ENCODE measurements at regions not wholly inside any gene's neighbourhood (a gene's known extent, or its start where the extent isn't known, plus 50 kb on each side); places are given as distances from the start of the nearest gene placed in this dataset.

DNA sequence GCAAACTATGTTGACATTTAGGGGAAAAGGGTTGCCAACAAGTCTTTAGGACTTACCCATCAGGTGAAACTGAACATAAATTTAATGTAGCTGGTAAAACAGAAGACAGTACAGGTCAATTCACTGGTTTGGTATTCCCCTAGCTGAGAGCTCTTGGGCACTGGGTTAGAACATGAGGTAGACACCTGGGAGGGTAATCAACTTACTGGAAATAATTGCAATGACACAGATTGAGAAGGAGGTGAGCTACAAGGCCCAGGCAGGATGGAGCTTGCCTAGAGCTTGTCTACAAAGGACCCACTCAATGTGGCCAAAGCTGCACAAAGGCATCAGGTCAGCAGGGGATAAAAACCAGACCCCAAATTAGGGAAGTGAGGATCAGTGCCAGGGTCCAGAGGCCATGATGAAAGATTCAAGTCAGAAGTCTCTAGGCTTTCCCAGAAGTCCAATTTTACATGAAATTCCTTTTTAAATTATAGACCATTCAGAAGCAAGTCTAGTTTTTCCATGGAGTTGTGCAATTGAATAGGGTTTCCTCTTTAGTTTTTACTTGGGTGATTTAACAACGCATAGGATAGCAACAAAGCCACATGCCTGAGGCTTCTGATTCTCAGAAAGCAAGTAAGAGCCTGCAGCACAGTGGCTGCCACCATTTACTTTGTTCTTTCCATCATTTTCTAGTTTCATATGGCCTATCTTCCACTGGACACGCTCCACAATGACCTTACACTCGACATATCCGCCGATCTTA lies 194.0 kb downstream of the NDFIP2 start:
- no peak for TF ChIP-seq FOXP2 (optimal IDR thresholded peaks at IDR 0.05; ENCODE audit: borderline replicate concordance, extremely low read depth, extremely low read length, insufficient read depth)
- TF ChIP-seq POLR2AphosphoS5 (IDR thresholded peaks at IDR 0.05; ENCODE audit: low read depth, low read length): no peak
- no peak for TF ChIP-seq SIN3A (IDR thresholded peaks at IDR 0.05; ENCODE audit: borderline replicate concordance, insufficient read depth, low read length)

DNA sequence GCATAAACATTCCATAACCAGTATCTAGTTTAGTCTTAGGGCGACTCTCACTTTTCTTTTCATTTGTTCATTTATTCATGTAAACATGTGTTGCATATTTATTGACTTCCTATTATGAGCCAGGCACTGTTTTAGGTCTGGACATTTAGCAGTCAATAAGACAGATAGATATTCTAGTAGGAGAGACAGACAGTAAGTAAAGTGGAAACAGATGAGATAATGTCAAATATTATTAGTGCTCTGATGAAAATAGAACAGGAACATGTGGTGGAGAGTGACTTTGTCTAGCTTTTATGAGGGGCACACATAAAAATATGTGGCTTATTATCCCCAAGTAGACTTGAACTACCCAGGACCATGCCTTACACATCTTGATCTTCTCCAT lies 193.0 kb downstream of the NDFIP2 start:
- TF ChIP-seq FOXP2 (optimal IDR thresholded peaks at IDR 0.05; ENCODE audit: borderline replicate concordance, extremely low read depth, extremely low read length, insufficient read depth) (no peak), SIN3A (IDR thresholded peaks at IDR 0.05; ENCODE audit: borderline replicate concordance, insufficient read depth, low read length) (no peak), POLR2AphosphoS5 (IDR thresholded peaks at IDR 0.05; ENCODE audit: low read depth, low read length) (no peak), TAF1 (IDR thresholded peaks at IDR 0.05; ENCODE audit: borderline replicate concordance, insufficient read depth, low read length) (no peak)
- TF ChIP-seq, protein P1, sequence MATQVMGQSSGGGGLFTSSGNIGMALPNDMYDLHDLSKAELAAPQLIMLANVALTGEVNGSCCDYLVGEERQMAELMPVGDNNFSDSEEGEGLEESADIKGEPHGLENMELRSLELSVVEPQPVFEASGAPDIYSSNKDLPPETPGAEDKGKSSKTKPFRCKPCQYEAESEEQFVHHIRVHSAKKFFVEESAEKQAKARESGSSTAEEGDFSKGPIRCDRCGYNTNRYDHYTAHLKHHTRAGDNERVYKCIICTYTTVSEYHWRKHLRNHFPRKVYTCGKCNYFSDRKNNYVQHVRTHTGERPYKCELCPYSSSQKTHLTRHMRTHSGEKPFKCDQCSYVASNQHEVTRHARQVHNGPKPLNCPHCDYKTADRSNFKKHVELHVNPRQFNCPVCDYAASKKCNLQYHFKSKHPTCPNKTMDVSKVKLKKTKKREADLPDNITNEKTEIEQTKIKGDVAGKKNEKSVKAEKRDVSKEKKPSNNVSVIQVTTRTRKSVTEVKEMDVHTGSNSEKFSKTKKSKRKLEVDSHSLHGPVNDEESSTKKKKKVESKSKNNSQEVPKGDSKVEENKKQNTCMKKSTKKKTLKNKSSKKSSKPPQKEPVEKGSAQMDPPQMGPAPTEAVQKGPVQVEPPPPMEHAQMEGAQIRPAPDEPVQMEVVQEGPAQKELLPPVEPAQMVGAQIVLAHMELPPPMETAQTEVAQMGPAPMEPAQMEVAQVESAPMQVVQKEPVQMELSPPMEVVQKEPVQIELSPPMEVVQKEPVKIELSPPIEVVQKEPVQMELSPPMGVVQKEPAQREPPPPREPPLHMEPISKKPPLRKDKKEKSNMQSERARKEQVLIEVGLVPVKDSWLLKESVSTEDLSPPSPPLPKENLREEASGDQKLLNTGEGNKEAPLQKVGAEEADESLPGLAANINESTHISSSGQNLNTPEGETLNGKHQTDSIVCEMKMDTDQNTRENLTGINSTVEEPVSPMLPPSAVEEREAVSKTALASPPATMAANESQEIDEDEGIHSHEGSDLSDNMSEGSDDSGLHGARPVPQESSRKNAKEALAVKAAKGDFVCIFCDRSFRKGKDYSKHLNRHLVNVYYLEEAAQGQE (IDR thresholded peaks at IDR 0.05; ENCODE audit: insufficient read depth in 1 of 2, low read depth in 2 of 2, low read length in 2 of 2): no peak

DNA sequence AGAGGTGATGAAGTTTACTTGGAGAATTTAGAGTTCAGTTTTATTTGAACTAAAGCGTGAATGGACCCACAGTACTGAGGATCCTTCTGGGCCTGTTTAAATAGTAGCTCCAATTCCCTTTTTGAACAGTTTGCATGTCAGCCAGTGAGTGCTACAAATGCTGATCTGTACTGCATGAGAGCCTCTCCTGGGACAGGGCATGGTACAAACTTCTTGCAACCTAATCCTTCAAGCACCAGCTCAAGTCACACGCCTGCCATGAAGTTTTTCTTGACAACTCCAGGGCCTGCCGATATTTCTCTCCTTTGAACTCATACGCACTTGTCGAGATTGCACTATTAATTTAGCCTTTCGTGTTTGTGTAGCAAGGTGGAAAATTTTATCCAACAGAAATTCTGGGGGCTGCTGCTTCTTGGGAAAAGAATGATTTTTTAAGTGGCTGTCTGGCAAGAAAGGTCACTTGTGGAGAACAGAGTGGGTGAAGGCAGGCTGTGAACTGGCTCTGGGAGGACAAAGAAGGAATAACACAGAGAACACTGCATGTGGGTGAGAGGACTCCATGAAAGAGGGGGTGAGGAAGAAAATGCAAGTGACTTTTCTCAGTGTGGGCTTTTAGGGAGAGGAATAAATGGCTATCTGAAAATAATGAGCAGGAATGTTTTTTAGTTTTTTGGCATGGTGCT lies 192.5 kb downstream of the NDFIP2 start:
- TF ChIP-seq TAF1 (IDR thresholded peaks at IDR 0.05; ENCODE audit: borderline replicate concordance, insufficient read depth, low read length) (no peak), SIN3A (IDR thresholded peaks at IDR 0.05; ENCODE audit: borderline replicate concordance, insufficient read depth, low read length) (no peak), POLR2AphosphoS5 (IDR thresholded peaks at IDR 0.05; ENCODE audit: low read depth, low read length) (no peak), FOXP2 (optimal IDR thresholded peaks at IDR 0.05; ENCODE audit: borderline replicate concordance, extremely low read depth, extremely low read length, insufficient read depth) (no peak)
- TF ChIP-seq, protein P1 (IDR thresholded peaks at IDR 0.05; ENCODE audit: insufficient read depth in 1 of 2, low read depth in 2 of 2, low read length in 2 of 2): no peak

DNA sequence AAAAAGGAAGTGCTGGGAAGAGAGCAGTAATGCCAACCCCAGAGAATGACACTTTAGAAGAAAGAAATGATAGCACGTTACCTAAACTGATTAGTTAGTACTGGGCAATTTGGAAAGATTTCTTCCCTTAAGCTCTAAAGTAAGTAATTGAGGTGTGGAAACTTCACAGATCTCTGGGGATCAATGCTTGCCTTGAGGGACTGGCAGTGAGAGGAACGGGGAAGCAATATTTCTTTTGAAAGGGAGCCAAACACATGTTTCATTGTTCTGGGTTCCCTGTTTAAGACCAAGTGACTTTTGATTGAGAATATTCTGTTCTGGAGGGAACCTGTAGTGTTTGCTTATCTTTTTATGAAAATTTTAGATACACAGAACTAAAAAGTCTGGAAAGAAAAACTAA lies 190.5 kb downstream of the NDFIP2 start:
- no peak for TF ChIP-seq SIN3A (IDR thresholded peaks at IDR 0.05; ENCODE audit: borderline replicate concordance, insufficient read depth, low read length)
- no peak for TF ChIP-seq FOXP2 (optimal IDR thresholded peaks at IDR 0.05; ENCODE audit: borderline replicate concordance, extremely low read depth, extremely low read length, insufficient read depth)

DNA sequence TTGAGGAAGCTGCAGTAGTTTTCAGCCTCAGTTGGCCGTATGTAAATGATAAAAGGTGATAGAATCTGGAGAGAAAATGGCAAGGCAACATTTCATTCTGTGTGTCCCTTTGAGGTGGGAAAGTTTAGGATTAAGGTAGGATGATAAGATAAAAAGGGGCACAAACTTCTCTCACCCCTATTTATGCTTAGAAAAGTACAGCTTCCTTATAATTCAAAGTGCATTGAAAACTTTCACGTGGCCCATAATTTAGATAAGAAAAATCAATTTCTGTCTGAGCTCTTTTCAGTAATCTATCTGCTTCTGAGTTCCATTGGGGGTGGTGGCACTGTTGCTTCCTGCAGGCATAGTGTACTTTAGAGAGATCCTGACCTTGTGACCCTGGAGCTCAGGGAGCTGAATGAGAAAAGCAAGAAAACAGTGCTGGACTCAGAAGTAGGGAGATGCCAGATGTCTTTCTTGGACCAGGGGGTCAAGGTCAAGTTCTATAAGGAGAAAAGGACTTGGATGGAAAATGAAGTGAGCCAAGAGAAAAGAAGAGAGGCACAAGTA lies 187.3 kb downstream of the NDFIP2 start:
- TF ChIP-seq TAF1 (IDR thresholded peaks at IDR 0.05; ENCODE audit: borderline replicate concordance, insufficient read depth, low read length) (no peak), FOXP2 (optimal IDR thresholded peaks at IDR 0.05; ENCODE audit: borderline replicate concordance, extremely low read depth, extremely low read length, insufficient read depth) (no peak), POLR2AphosphoS5 (IDR thresholded peaks at IDR 0.05; ENCODE audit: low read depth, low read length) (no peak), SIN3A (IDR thresholded peaks at IDR 0.05; ENCODE audit: borderline replicate concordance, insufficient read depth, low read length) (no peak)
- TF ChIP-seq, protein P1 (IDR thresholded peaks at IDR 0.05; ENCODE audit: insufficient read depth in 1 of 2, low read depth in 2 of 2, low read length in 2 of 2): no peak

DNA sequence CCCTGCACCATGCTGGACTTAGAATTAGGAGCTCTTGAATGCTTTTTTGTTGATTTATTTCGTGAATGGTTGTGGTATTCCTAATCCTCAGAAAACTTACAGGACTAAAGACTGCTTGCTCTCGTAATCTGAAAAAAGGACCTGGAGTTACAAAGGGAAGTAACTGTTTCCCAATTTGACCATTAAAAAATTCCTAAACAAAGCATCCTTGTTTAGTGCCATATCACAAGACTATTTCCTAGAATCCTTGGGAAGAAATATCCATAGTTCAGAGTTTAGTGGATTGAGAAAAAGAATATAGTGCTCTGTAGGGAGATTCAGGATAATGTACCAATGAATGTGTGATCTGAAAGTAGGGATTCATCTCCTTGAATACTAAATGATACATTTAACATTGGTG lies 186.8 kb downstream of the NDFIP2 start:
- TF ChIP-seq POLR2AphosphoS5 (IDR thresholded peaks at IDR 0.05; ENCODE audit: low read depth, low read length) (no peak), SIN3A (IDR thresholded peaks at IDR 0.05; ENCODE audit: borderline replicate concordance, insufficient read depth, low read length) (no peak), TAF1 (IDR thresholded peaks at IDR 0.05; ENCODE audit: borderline replicate concordance, insufficient read depth, low read length) (no peak), FOXP2 (optimal IDR thresholded peaks at IDR 0.05; ENCODE audit: borderline replicate concordance, extremely low read depth, extremely low read length, insufficient read depth) (no peak)
- TF ChIP-seq, protein P1 (IDR thresholded peaks at IDR 0.05; ENCODE audit: insufficient read depth in 1 of 2, low read depth in 2 of 2, low read length in 2 of 2): no peak

Data from PFSK-1 (cell line).